ENCODE measurements at regions not wholly inside any gene's neighbourhood (a gene's known extent, or its start where the extent isn't known, plus 50 kb on each side); places are given as distances from the start of the nearest gene placed in this dataset.

DNA sequence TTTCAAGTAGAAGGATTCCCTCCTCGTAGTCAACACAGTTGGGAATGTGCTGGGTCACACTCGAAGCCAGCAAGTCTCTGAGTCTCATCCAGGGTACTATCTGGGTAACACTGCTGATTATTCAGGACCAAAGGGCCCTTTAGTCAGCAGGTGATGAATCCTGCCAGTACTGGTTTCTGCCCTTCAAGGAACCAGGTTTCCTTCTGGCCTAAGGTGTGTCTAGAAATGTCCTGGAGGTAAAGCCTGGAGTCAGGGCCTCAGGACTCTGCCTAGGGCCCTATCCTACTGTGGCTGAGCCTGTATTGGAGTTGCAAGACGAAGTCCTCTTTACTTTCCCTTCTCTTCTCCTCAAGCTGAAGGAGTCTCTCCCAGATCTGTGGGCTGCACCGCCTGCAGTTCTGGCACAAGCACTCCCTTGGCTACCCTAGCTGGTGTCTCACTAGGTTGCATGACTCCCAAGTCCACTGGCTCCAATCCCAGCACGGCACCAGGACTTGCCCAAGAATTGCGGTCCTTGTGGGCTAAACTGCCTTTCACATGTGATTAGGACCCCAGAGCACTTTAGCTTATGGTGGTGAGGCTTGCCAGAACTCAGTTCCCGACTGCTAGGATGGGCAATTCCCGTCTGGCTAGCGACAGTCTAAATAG is 193.7 kb upstream of the PDE3A start:
- no peaks in the 10 kb centered on the region for H3K36me3 Mint-ChIP-seq (ENCODE audit: unreplicated experiment)
- TF ChIP-seq, protein P1, sequence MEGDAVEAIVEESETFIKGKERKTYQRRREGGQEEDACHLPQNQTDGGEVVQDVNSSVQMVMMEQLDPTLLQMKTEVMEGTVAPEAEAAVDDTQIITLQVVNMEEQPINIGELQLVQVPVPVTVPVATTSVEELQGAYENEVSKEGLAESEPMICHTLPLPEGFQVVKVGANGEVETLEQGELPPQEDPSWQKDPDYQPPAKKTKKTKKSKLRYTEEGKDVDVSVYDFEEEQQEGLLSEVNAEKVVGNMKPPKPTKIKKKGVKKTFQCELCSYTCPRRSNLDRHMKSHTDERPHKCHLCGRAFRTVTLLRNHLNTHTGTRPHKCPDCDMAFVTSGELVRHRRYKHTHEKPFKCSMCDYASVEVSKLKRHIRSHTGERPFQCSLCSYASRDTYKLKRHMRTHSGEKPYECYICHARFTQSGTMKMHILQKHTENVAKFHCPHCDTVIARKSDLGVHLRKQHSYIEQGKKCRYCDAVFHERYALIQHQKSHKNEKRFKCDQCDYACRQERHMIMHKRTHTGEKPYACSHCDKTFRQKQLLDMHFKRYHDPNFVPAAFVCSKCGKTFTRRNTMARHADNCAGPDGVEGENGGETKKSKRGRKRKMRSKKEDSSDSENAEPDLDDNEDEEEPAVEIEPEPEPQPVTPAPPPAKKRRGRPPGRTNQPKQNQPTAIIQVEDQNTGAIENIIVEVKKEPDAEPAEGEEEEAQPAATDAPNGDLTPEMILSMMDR (IDR thresholded peaks at IDR 0.05; ENCODE audit: partially characterized antibody, unreplicated experiment) = no peak
- no peaks in the 10 kb centered on the region for H3K9me3 Mint-ChIP-seq (ENCODE audit: unreplicated experiment)
- H3K4me3 Mint-ChIP-seq (ENCODE audit: unreplicated experiment) = no peak overlapping the region
- no peak for DNase-seq
- no peak overlapping the region for H3K27ac Mint-ChIP-seq (ENCODE audit: unreplicated experiment)
- H3K27me3 Mint-ChIP-seq (ENCODE audit: unreplicated experiment) = peaks cover 1% of the 10 kb centered on the region
- H3K4me1 Mint-ChIP-seq (ENCODE audit: low read depth, unreplicated experiment) = no peaks in the 10 kb centered on the region

DNA sequence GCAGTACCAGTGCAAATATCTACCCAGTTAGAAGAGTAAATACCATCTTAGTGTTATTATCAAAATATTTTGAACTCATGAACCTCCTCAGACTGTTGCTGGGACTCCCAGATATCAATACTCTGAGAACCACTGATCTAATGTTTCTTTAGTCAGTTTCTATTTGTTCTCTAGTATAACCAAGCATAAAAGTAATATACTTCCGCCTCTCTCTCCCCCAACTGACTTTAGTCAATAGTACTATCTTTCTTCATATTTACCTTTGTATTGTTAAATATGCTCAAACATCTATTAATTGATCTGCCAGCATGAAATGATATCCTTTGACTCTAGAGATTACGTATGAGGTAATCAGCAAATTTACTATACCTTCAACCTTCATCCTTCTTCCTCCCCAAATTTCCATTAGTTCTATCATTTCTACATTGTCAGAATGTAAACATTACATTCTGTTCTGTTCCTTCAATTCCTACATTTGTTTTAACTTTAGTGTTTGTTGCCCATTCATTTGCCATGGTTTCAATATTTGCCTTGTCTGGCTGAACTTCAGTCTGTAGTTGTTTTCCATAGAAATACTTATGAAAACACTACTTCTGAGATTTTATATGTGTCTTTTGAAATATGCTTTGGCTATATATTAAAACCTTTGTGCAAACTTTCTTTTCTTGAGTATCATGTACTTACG is 192.5 kb upstream of the PDE3A start:
- no peaks in the 10 kb centered on the region for H3K9me3 Mint-ChIP-seq (ENCODE audit: unreplicated experiment)
- DNase-seq = no peak
- TF ChIP-seq, protein P1 (IDR thresholded peaks at IDR 0.05; ENCODE audit: partially characterized antibody, unreplicated experiment) = no peak
- H3K27me3 Mint-ChIP-seq (ENCODE audit: unreplicated experiment) = no peaks in the 10 kb centered on the region
- H3K27ac Mint-ChIP-seq (ENCODE audit: unreplicated experiment) = no peak overlapping the region
- H3K4me3 Mint-ChIP-seq (ENCODE audit: unreplicated experiment) = no peak overlapping the region
- H3K36me3 Mint-ChIP-seq (ENCODE audit: unreplicated experiment) = no peaks in the 10 kb centered on the region
- no peaks in the 10 kb centered on the region for H3K4me1 Mint-ChIP-seq (ENCODE audit: low read depth, unreplicated experiment)

DNA sequence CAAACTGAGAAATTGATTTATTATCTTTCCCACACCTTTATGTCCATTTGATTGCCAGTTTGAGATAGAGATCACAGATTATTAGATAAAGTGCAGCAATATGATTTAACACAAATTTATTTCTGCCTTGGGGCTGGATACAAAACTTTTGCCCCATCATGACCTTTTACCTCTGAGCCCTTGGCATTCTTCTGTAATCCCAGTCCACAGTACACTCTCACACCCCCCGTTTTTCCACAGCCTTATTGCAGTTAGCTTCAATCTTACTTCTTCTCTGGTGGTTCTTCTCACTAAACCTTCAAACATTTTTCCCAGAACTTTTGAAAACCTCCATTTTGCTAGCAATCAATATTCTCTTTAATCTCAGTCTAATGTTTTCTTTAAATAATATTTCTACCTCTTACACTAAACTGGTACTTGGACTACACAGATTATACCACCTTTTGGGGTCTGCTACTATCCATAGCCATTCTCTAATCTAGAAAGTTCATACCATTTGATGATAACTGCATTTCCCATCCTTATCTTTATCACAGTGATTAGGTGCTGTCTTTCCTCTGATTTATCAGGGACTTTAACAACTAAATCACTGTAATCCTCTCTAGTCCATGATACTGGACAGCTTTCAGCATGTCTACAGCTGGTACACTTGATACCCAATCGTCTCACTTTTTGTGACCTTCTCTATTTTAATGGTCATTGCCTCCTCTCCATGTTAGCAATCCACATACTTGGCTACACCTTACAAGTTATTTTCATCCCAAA is 186.7 kb upstream of the PDE3A start:
- H3K36me3 Mint-ChIP-seq (ENCODE audit: unreplicated experiment) = no peaks in the 10 kb centered on the region
- H3K9me3 Mint-ChIP-seq (ENCODE audit: unreplicated experiment) = no peaks in the 10 kb centered on the region
- TF ChIP-seq, protein P1 (IDR thresholded peaks at IDR 0.05; ENCODE audit: partially characterized antibody, unreplicated experiment) = no peak
- no peaks in the 10 kb centered on the region for H3K4me1 Mint-ChIP-seq (ENCODE audit: low read depth, unreplicated experiment)
- H3K27me3 Mint-ChIP-seq (ENCODE audit: unreplicated experiment) = no peaks in the 10 kb centered on the region
- no peak overlapping the region for H3K27ac Mint-ChIP-seq (ENCODE audit: unreplicated experiment)
- H3K4me3 Mint-ChIP-seq (ENCODE audit: unreplicated experiment) = no peak overlapping the region
- DNase-seq = no peak

DNA sequence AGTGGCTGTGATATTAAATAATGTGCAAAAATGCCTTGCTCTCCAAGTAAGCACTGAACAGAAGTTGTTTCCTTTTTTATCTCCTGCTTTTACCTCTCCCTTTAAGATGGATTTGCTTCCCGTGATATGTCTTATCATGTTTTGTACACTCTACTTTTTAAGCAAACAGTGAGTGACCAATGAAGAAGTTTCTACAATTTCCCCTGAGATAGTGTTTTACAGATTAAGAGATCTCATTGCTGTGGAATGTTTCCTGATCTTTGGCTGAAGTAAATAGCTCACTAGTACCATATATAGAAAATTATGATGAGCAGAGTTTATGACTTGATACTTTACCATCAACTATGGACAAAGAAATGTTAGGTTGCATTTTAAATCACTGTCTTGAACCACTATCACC is 184.8 kb upstream of the PDE3A start:
- H3K27me3 Mint-ChIP-seq (ENCODE audit: unreplicated experiment) = no peaks in the 10 kb centered on the region
- no peak for DNase-seq
- no peak overlapping the region for H3K27ac Mint-ChIP-seq (ENCODE audit: unreplicated experiment)
- H3K36me3 Mint-ChIP-seq (ENCODE audit: unreplicated experiment) = no peaks in the 10 kb centered on the region
- H3K4me1 Mint-ChIP-seq (ENCODE audit: low read depth, unreplicated experiment) = no peaks in the 10 kb centered on the region
- TF ChIP-seq, protein P1 (IDR thresholded peaks at IDR 0.05; ENCODE audit: partially characterized antibody, unreplicated experiment) = no peak
- no peaks in the 10 kb centered on the region for H3K9me3 Mint-ChIP-seq (ENCODE audit: unreplicated experiment)
- no peak overlapping the region for H3K4me3 Mint-ChIP-seq (ENCODE audit: unreplicated experiment)

DNA sequence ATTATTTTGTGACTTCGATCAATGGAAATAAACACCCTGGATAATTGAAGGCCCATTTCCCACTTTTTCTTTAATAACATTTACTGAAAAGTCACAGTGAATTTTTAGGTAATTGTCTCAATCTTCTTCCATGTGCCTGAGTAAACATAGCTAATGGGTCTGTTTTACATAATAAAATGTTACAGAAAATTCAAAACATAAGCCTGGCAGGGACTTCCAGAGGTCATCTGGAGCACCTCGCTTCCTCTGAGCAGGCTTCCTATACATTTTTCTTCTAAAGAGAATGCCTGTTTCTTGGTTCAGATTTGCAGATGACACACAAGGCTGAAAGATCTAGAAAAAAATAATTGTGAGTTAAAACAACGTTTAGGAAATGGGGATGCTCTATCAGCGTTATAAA is 183.8 kb upstream of the PDE3A start:
- H3K4me3 Mint-ChIP-seq (ENCODE audit: unreplicated experiment) = no peak overlapping the region

More for the DNA sequence above, 183.8 kb upstream of the PDE3A start:
- TF ChIP-seq, protein P1 (IDR thresholded peaks at IDR 0.05; ENCODE audit: partially characterized antibody, unreplicated experiment) = no peak
- H3K9me3 Mint-ChIP-seq (ENCODE audit: unreplicated experiment) = no peaks in the 10 kb centered on the region
- DNase-seq = no peak
- H3K36me3 Mint-ChIP-seq (ENCODE audit: unreplicated experiment) = no peaks in the 10 kb centered on the region
- no peaks in the 10 kb centered on the region for H3K4me1 Mint-ChIP-seq (ENCODE audit: low read depth, unreplicated experiment)
- H3K27ac Mint-ChIP-seq (ENCODE audit: unreplicated experiment) = no peak overlapping the region
- H3K27me3 Mint-ChIP-seq (ENCODE audit: unreplicated experiment) = no peaks in the 10 kb centered on the region
